GM19324 (cell line): ENCODE measurements at regions not wholly inside any gene's neighbourhood (a gene's known extent, or its start where the extent isn't known, plus 50 kb on each side); places are given as distances from the start of the nearest gene placed in this dataset.
"Not testable (repeated sequence)": the region's sequence is repeated elsewhere in the genome, so short reads cannot be mapped to it uniquely, and the experiment has no call there.

ENCODE experiments used
- ATAC-seq: cut with Tn5 transposase; IDR thresholded peaks from one replicate; pipeline ENCODE4 v1.9.1; 2021; ENCODE audit warnings: mild to moderate bottlenecking, moderate library complexity; ENCODE audit not compliant: unreplicated experiment, low FRiP score

DNA sequence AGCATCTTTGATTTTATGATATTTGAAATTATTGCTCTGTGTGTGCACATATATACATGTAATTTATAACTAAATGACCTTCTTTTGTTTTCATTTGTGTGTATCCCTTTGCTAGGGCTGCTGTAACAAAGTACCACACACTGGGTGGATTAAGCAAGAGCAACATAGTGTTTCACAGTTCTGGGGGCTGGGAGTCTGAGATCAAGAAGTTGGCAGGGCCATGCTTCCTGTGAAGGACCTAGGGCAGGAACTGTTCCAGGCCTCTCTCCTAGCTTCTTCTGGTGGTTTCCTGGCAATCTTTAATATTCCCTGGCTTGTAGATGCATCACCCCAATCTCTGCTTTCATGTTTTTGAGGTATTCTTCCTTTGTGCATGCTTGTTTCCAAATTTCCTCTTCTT, 1043.9 kb downstream of the TSN start:
- ATAC-seq: no peak

DNA sequence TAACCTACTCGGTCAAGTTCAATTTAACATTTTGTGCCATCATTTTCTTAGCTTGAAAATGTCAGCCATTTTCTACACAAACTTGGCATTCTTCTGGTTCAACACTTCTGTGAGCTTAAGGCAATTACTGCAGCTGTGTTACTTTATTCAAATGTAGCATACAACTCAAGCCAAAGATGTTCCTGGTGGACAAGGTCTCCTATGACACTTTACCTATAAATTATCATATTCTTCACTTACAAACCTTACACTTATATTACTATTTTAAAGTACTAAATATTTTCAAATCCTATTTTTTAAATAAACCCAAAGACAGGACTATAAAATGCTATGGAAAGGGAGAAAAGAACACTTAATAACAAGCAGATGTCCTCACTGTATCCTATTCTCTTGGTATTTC, 1045.3 kb downstream of the TSN start:
- ATAC-seq: no peak

DNA sequence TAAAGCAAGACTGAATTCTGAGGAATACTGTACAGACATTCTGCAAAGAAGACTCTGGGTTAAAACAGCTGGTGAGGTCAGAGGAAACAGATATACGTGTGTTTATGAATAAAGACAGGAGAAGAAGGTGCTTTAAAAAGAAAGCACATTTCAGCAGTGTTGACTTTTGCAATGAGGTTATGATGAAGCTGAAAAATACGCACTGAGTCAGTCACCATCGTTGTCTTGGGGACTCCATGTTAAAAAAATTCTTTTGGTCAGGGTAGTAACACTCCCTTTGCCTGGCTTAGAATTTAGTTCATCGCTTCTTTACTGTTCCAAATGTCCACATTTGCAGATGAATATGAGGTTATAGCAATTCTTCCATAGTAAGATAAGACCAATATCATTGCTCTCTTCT, 1049.0 kb downstream of the TSN start:
- ATAC-seq: no peak

DNA sequence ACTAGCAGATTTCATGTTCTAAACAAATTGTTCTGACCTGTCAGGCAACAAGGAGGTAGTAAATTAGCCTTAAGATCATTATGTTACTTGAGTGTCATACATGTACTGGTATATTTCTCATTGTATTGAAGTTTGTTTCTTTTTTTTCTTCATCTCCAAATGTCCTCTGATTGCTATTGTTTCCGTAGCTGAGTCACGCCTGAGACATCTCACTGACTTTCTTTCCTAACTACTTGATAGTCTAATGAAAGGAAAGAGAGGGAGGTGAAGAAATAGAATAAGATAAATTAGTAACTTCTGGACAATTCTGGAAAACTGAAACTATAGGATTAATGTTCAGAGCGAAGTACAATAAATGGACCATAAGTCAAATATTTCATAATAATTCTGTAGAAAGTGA, 1049.9 kb downstream of the TSN start:
- no peak for ATAC-seq

- ATAC-seq: no peak
Measured at GRCh38 chr2:122808286-122808969, 1053.0 kb downstream of the TSN start.

DNA sequence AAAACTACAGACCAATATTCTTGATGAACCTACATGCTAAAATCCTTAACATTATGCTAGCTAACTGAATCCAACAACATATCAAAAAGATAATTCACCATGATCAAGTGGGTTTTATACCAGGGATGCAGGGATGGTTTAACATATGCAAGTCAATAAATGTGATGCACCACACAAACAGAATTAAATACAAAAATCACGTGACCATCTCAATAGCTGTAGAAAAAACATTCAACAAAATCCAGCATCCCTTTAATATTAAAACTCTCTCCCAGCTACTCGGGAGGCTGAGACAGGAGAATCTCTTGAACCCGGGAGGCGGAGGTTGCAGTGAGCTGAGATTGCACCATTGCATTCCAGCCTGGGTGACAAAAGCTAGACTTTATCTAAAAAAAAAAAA, 1056.8 kb downstream of the TSN start:
- ATAC-seq: not testable (repeated sequence)

DNA sequence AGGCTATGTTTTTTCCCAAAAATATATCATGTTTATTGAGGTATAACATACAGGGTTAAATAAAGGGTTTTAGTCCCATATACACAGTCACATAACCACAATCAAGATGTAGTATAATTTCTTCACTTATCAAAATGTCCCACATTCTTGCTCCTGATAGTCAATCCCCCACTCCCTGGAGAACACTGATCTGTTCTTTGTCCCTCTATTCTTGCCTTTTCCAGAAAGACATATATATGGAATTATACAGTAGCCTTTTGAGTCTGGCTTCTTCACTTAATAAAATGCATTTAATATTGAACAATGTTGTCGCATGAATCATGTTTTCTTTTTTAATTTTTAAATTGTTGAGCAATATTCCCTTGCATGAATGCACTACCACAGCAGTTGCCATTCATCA, 1059.7 kb downstream of the TSN start:
- ATAC-seq: no peak

GRCh38 chr2:122816803-122817202, 1061.4 kb downstream of the TSN start:
- no peak for ATAC-seq

DNA sequence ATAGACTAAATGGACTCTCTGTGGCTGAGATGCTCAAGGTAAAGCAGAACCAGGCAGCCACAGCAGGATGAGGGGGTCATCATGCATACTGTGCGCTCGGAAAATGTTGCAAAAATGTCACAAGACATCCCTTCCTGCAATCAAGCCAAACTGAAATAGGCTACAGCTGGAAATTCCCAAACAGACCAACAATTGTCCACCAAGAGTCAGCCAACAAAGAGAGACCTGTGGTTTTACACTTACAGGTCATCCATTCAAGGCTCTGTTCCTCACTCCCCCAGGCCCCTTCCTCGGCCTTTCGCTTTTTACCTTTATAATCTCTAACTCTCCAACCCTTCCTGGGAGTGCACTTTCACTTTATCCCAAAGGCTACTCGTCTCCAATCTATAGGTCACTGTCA, 1066.9 kb downstream of the TSN start:
- ATAC-seq: no peak

GRCh38 chr2:122830157-122830556, 1074.7 kb downstream of the TSN start:
- no peak for ATAC-seq

DNA sequence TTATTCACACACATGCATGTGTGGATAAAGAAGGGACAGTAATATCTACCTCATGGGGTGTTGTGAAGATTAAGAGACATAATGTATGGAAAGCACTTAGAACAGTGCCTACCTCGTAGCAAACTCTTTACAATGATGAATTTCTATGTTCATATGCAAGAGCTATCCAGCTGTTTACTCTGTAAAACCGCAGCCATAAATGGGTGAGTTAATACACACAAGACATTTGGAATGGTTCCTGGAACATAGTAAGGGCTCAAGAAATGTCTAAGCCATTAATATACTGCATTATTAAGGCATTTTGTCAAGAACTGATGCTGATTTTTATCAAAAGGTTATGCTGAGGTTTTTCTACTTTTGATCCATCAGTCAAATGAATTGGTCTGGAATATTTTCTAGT, 1076.2 kb downstream of the TSN start:
- no peak for ATAC-seq

DNA sequence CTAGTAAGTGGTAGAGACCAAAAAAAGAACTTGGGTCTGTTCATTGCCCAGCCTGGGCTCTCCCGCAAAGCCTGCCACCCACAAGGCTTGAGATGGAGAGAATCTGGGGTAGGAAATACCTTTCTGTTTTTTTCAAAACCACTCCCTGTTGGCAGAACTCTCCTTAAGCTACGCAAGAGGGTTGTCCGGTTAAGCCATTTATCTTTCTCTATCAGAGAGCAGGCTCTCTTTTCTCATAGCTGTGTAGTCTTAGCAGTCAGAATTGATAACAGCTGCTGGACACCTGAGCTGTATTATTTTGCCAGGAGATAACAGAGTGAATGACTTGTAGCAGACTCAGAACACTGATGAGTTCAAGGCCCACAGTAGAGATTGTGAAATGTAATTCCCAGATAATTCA, 1088.1 kb downstream of the TSN start:
- no peak for ATAC-seq

DNA sequence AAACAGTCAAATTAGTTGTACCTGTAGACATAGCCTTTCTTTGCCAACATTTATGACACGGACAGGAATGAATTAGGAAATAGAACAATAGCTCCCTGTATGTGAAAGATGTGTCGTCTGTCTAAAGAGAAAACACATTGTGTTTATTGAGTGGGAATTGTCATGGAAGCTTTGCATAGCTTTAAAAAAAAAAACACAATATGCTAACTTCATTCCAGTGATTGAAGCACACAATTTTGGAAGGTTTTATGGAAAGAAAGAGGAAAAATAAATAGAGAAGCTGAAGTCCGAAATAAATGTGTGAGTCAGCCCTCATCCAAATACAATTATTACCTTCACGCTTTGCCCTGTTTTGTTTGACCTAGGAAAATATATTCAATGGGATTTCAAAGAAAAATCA, 1095.7 kb downstream of the TSN start:
- no peak for ATAC-seq

- no peak for ATAC-seq
Measured at GRCh38 chr2:122851972-122852531, 1096.6 kb downstream of the TSN start.

DNA sequence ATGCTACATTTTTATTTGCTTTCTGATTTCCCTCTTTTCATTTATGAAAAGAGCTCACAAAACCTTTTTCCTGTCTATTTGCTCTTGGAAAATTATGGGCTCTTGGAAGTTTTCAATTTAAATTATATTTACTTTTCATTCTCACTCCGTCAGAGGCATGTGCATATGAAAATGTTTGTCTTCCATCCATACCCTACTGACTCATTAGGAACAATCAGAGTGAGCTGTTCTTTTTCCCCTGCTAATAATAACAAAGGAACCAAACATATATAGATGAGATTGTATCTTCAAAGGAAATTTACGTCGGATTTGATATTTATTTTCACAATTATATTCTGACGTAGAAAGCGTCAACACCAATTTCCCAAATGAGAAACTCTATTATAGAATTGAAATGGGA, 1101.2 kb downstream of the TSN start:
- ATAC-seq: no peak

DNA sequence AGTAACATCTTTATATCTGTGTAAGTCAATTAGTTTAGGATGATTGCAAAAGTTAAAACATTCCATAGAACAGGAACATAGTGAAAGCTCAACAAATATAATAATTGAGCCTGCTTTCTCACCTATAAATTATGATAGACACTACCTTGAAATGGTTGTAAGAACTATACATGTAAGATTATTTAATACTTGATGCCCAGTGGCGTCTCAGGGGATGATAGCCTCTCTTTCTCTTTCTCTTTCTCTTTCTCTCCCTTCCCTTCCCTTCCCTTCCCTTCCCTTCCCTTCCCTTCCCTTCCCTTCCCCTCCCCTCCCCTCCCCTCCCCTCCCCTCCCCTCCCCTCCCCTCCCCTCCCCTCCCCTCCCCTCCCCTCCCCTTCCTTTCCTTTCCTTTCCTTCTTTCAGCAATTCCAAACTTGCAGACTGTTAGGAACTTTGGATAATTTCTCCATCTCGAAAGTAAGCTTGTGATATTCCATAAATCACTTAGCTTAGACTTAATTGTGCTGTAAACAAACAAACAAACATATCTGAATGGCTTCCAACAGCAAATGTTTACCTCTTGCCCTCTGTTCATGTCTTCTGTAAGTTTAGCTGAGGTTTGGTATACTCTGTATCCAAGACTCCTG, 1102.7 kb downstream of the TSN start:
- no peak for ATAC-seq

GRCh38 chr2:122858813-122859212, 1103.4 kb downstream of the TSN start:
- ATAC-seq: no peak

- ATAC-seq: no peak
Measured at GRCh38 chr2:122859260-122859659, 1103.8 kb downstream of the TSN start.

DNA sequence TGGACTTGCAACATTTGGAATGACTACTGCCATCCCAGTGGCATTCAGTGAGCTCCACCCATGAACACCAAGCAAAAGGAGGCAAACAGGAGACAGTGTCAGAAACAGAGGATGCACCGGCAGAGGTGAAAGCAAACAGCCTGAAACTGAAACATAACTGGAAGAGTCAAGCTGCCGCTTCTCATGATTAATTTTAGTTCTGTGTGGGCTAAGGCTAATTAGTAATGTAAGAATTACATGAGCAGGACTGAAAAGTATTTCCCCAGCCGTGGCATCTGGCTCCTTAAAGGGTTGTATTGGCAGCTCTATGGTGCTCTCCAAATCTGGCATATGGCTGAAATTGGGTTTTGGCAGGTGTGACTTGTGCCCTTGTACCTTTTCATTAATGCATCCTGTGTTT, 1108.1 kb downstream of the TSN start:
- ATAC-seq: peak; percentile 80

- no peak for ATAC-seq
Measured at GRCh38 chr2:122864728-122865127, 1109.3 kb downstream of the TSN start.

GRCh38 chr2:122866095-122866494, 1110.6 kb downstream of the TSN start:
- ATAC-seq: no peak

DNA sequence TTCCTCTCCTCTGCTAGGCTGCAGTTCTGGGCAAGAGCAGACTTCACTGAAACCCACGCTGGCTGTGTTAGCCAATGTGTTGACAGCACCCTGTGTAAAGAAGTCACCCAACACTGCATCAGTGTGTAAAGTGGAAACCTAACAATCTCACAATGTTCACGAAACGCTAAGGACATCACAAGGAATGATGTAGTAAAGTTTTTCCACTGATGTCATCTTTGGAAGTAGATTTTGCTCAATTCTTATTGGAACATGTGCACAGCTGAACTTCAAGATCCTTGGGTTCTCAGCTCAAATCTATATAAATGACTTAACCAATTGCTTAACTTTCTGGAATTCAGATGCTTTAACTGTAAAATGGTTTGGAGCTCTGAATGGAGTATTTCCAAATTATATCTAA, 1112.5 kb downstream of the TSN start:
- no peak for ATAC-seq
